ENCODE measurements at regions not wholly inside any gene's neighbourhood (a gene's known extent, or its start where the extent isn't known, plus 50 kb on each side); places are given as distances from the start of the nearest gene placed in this dataset.

GRCh38 chr18:45330170-45330594, 285.1 kb upstream of the SLC14A2 start:
- TF ChIP-seq CTCF (IDR thresholded peaks at IDR 0.05), result no peak
- TF ChIP-seq POLR2A (IDR thresholded peaks at IDR 0.05), result no peak
- peak in 1 of 3 donors; percentile 63 for TF ChIP-seq POLR2AphosphoS5 (IDR thresholded peaks at IDR 0.05)

Data from breast epithelium (tissue), 3 donors.